ENCODE measurements at regions not wholly inside any gene's neighbourhood (a gene's known extent, or its start where the extent isn't known, plus 50 kb on each side); places are given as distances from the start of the nearest gene placed in this dataset.

- H3K4me3 ChIP-seq = no peak overlapping the region
- DNase-seq (ENCODE audit: low spot score) (no peak), ATAC-seq (ENCODE audit: insufficient number of reproducible peaks, low FRiP score, low read depth) (no peak)
- H3K4me1 ChIP-seq (ENCODE audit: control insufficient read depth in 1 of 2, low read depth in 2 of 2) = no peaks in the 10 kb centered on the region
- H3K9me3 ChIP-seq = no peaks in the 10 kb centered on the region
- TF ChIP-seq, protein P1, sequence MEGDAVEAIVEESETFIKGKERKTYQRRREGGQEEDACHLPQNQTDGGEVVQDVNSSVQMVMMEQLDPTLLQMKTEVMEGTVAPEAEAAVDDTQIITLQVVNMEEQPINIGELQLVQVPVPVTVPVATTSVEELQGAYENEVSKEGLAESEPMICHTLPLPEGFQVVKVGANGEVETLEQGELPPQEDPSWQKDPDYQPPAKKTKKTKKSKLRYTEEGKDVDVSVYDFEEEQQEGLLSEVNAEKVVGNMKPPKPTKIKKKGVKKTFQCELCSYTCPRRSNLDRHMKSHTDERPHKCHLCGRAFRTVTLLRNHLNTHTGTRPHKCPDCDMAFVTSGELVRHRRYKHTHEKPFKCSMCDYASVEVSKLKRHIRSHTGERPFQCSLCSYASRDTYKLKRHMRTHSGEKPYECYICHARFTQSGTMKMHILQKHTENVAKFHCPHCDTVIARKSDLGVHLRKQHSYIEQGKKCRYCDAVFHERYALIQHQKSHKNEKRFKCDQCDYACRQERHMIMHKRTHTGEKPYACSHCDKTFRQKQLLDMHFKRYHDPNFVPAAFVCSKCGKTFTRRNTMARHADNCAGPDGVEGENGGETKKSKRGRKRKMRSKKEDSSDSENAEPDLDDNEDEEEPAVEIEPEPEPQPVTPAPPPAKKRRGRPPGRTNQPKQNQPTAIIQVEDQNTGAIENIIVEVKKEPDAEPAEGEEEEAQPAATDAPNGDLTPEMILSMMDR (IDR thresholded peaks at IDR 0.05) = no peak
- H3K27ac ChIP-seq = no peak overlapping the region
- H3K27me3 ChIP-seq (replicated peaks; ENCODE audit: insufficient read depth) = no peaks in the 10 kb centered on the region
- no peaks in the 10 kb centered on the region for H3K36me3 ChIP-seq
Measured at GRCh38 chr1:198904321-198904720, 265.5 kb downstream of the PTPRC start.

DNA sequence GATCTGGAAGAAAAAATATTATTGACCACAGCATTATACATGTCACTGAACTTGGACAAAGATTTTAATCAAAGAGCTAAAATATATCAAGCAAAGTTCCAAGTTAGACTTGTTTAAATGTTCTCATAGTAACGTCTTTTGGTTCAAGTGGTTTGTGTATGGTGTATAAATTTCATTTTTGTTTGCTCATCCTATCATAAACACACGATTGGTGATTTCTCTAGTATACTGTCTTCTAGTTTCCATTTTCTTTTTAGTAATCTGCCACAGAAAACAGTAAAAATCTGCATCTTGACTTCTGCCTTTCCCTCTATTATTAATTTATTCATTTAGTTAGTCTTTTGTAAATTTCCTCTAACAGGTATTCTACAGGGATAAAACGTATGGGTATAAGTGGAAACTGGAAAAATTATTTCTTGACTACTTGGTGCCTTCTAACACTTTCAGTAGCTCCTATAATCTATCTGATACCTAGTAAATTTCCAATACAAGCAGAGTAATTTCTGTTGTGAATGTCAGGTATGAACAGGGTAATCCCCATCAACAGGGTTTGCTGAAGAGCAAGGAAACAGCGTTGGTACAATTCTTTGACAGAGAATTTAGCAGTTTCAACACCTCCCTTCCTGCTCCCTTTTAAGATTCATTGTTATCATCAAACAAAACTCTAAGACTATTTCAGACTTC is 268.0 kb downstream of the PTPRC start:
- ATAC-seq (ENCODE audit: insufficient number of reproducible peaks, low FRiP score, low read depth) (no peak), DNase-seq (ENCODE audit: low spot score) (no peak)
- H3K36me3 ChIP-seq = no peaks in the 10 kb centered on the region
- no peak overlapping the region for H3K27ac ChIP-seq
- no peaks in the 10 kb centered on the region for H3K9me3 ChIP-seq
- H3K4me3 ChIP-seq = no peak overlapping the region
- H3K27me3 ChIP-seq (replicated peaks; ENCODE audit: insufficient read depth) = no peaks in the 10 kb centered on the region
- no peaks in the 10 kb centered on the region for H3K4me1 ChIP-seq (ENCODE audit: control insufficient read depth in 1 of 2, low read depth in 2 of 2)
- TF ChIP-seq, protein P1 (IDR thresholded peaks at IDR 0.05) = no peak

- Histone ChIP-seq H3K36me3 (no peaks in the 10 kb centered on the region), H3K27me3 (replicated peaks; ENCODE audit: insufficient read depth) (no peaks in the 10 kb centered on the region), H3K9me3 (no peaks in the 10 kb centered on the region), H3K4me3 (no peak overlapping the region), H3K27ac (no peak overlapping the region), H3K4me1 (ENCODE audit: control insufficient read depth in 1 of 2, low read depth in 2 of 2) (no peaks in the 10 kb centered on the region)
- DNase-seq (ENCODE audit: low spot score) (no peak), ATAC-seq (ENCODE audit: insufficient number of reproducible peaks, low FRiP score, low read depth) (no peak)
- TF ChIP-seq, protein P1 (IDR thresholded peaks at IDR 0.05) = no peak
Measured at GRCh38 chr1:198907423-198907746, 268.5 kb downstream of the PTPRC start.

GRCh38 chr1:198908995-198909394 is 270.2 kb downstream of the PTPRC start:
- H3K27ac ChIP-seq = no peak overlapping the region
- H3K9me3 ChIP-seq = no peaks in the 10 kb centered on the region
- H3K4me3 ChIP-seq = no peak overlapping the region
- TF ChIP-seq, protein P1 (IDR thresholded peaks at IDR 0.05) = no peak
- DNase-seq (ENCODE audit: low spot score) (no peak), ATAC-seq (ENCODE audit: insufficient number of reproducible peaks, low FRiP score, low read depth) (no peak)
- no peaks in the 10 kb centered on the region for H3K4me1 ChIP-seq (ENCODE audit: control insufficient read depth in 1 of 2, low read depth in 2 of 2)
- H3K27me3 ChIP-seq (replicated peaks; ENCODE audit: insufficient read depth) = no peaks in the 10 kb centered on the region
- H3K36me3 ChIP-seq = no peaks in the 10 kb centered on the region

DNA sequence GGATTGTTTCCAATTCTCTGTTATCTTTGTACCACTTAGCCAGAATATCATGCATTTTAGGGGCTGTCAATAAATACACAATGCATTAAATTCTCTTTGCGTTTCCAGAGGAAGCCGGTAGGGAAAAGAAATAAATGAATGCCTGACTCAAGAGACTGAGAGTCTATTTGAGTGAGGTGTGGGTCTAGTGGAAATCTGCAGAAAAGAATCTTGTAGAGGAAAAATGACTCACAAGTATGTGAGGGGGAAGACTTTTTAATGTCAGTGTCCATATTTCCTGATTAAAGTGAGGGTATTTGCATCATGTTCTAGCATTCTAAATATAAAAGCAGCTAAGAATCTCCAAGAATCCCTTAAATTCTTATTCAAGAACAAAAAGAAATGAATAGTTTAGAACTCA is 271.1 kb downstream of the PTPRC start:
- Histone ChIP-seq H3K4me3 (no peak overlapping the region), H3K27ac (no peak overlapping the region), H3K9me3 (no peaks in the 10 kb centered on the region), H3K36me3 (no peaks in the 10 kb centered on the region), H3K4me1 (ENCODE audit: control insufficient read depth in 1 of 2, low read depth in 2 of 2) (no peaks in the 10 kb centered on the region), H3K27me3 (replicated peaks; ENCODE audit: insufficient read depth) (no peaks in the 10 kb centered on the region)
- no peak for ATAC-seq (ENCODE audit: insufficient number of reproducible peaks, low FRiP score, low read depth)
- DNase-seq (ENCODE audit: low spot score) = no peak
- TF ChIP-seq, protein P1 (IDR thresholded peaks at IDR 0.05) = no peak

Measured in thoracic aorta (tissue), 2 donors.